ENCODE measurements at regions not wholly inside any gene's neighbourhood (a gene's known extent, or its start where the extent isn't known, plus 50 kb on each side); places are given as distances from the start of the nearest gene placed in this dataset.
"Not testable (repeated sequence)": the region's sequence is repeated elsewhere in the genome, so short reads cannot be mapped to it uniquely, and the experiment has no call there.

- no peak for DNase-seq
Measured at GRCh38 chr5:124044613-124045012, 532.6 kb downstream of the CSNK1G3 start.

GRCh38 chr5:124043456-124043855 is 531.5 kb downstream of the CSNK1G3 start:
- no peak for DNase-seq

GRCh38 chr5:124040799-124041198 is 528.8 kb downstream of the CSNK1G3 start:
- DNase-seq, result no peak

GRCh38 chr5:124039410-124039809 is 527.4 kb downstream of the CSNK1G3 start:
- DNase-seq, result no peak

- no peak for DNase-seq
Measured at GRCh38 chr5:124036786-124037185, 524.8 kb downstream of the CSNK1G3 start.

GRCh38 chr5:124034963-124035362 is 523.0 kb downstream of the CSNK1G3 start:
- DNase-seq, result no peak

- no peak for DNase-seq
Measured at GRCh38 chr5:124034083-124034700, 522.2 kb downstream of the CSNK1G3 start.

- no peak for DNase-seq
Measured at GRCh38 chr5:124030043-124030491, 518.1 kb downstream of the CSNK1G3 start.

GRCh38 chr5:124027441-124027840 is 515.5 kb downstream of the CSNK1G3 start:
- DNase-seq, result no peak

- no peak for DNase-seq
Measured at GRCh38 chr5:124025306-124025845, 513.4 kb downstream of the CSNK1G3 start.

- DNase-seq, result no peak
Measured at GRCh38 chr5:124022966-124023365, 511.0 kb downstream of the CSNK1G3 start.

- DNase-seq, result no peak
Measured at GRCh38 chr5:124021776-124022175, 509.8 kb downstream of the CSNK1G3 start.

GRCh38 chr5:124021066-124021641 is 509.2 kb downstream of the CSNK1G3 start:
- DNase-seq, result no peak

- DNase-seq, result not testable (repeated sequence)
Measured at GRCh38 chr5:124017321-124017720, 505.3 kb downstream of the CSNK1G3 start.

- no peak for DNase-seq
Measured at GRCh38 chr5:124007675-124008398, 495.9 kb downstream of the CSNK1G3 start.

- no peak for DNase-seq
Measured at GRCh38 chr5:124001036-124001615, 489.1 kb downstream of the CSNK1G3 start.

- no peak for DNase-seq
Measured at GRCh38 chr5:124000538-124000937, 488.6 kb downstream of the CSNK1G3 start.

GRCh38 chr5:123997462-123998215 is 485.7 kb downstream of the CSNK1G3 start:
- DNase-seq, result no peak

GRCh38 chr5:123997064-123997461 is 485.1 kb downstream of the CSNK1G3 start:
- DNase-seq, result no peak

- DNase-seq, result no peak
Measured at GRCh38 chr5:123992641-123993040, 480.7 kb downstream of the CSNK1G3 start.

- no peak for DNase-seq
Measured at GRCh38 chr5:123987956-123988355, 476.0 kb downstream of the CSNK1G3 start.

GRCh38 chr5:123976379-123977033 is 464.5 kb downstream of the CSNK1G3 start:
- DNase-seq, result no peak

Data from NCI-H2107 (cell line).